Stimulated activated naive CD8-positive, alpha-beta T cell treated with anti-CD3 and anti-CD28 coated beads, Interleukin-15, Interleukin-2, amounts not matched to agents 100 ng/mL and 50 ng/mL, for 24 hours (primary cell): ENCODE measurements at regions not wholly inside any gene's neighbourhood (a gene's known extent, or its start where the extent isn't known, plus 50 kb on each side); places are given as distances from the start of the nearest gene placed in this dataset.
"Not testable (repeated sequence)": the region's sequence is repeated elsewhere in the genome, so short reads cannot be mapped to it uniquely, and the experiment has no call there.

Source experiments
- H3K27ac Mint-ChIP-seq: one replicate; pipeline ENCODE4 v1.8.0; 2021; ENCODE audit warnings: mild to moderate bottlenecking, mixed read lengths
- H3K27me3 Mint-ChIP-seq: one replicate; pipeline ENCODE4 v1.8.0; 2021; ENCODE audit warnings: mixed read lengths
- H3K36me3 Mint-ChIP-seq: one replicate; pipeline ENCODE4 v1.8.0; 2021; ENCODE audit warnings: low read depth, mixed read lengths
- H3K4me1 Mint-ChIP-seq: one replicate; pipeline ENCODE4 v1.8.0; 2021; ENCODE audit warnings: low read depth, mixed read lengths
- H3K4me3 Mint-ChIP-seq: one replicate; pipeline ENCODE4 v1.8.0; 2021; ENCODE audit warnings: mild to moderate bottlenecking, mixed read lengths
- H3K9me3 Mint-ChIP-seq: one replicate; pipeline ENCODE4 v1.8.0; 2021; ENCODE audit warnings: mixed read lengths

GRCh38 chrX:55142206-55142918 lies 53.5 kb downstream of the PAGE2 start:
- Mint-ChIP-seq H3K9me3 (no peaks in the 10 kb centered on the region), H3K36me3 (no peaks in the 10 kb centered on the region), H3K27ac (no peak overlapping the region), H3K4me1 (no peaks in the 10 kb centered on the region), H3K27me3 (no peaks in the 10 kb centered on the region), H3K4me3 (no peak overlapping the region)

GRCh38 chrX:55142919-55143310 lies 54.1 kb downstream of the PAGE2 start:
- Mint-ChIP-seq H3K36me3 (no peaks in the 10 kb centered on the region), H3K9me3 (no peaks in the 10 kb centered on the region), H3K4me1 (no peaks in the 10 kb centered on the region), H3K27ac (no peak overlapping the region), H3K4me3 (no peak overlapping the region), H3K27me3 (no peaks in the 10 kb centered on the region)

DNA sequence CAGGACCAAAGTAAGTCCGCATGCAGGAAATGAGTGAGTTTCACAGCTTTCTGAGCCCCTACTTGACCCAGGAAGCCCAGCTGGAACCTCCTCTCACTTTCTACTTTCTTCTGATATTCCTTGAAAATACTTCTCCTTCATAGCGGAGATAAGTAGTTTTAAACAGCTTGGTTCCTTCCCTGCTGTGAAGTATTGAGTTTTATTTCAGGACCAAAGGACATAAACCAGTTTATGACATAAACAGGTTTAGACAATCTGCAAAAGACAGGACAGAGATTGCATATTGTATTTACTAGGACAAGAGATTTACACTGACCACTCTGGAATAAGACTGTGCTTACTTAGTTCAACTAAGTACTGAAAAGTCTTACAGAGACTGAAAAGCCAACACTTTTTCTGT lies 54.8 kb downstream of the PAGE2 start:
- Mint-ChIP-seq H3K27ac (no peak overlapping the region), H3K4me1 (no peaks in the 10 kb centered on the region), H3K27me3 (no peaks in the 10 kb centered on the region), H3K4me3 (no peak overlapping the region), H3K9me3 (no peaks in the 10 kb centered on the region), H3K36me3 (no peaks in the 10 kb centered on the region)

GRCh38 chrX:55144697-55145096 lies 55.9 kb downstream of the PAGE2 start:
- H3K27me3 Mint-ChIP-seq: no peaks in the 10 kb centered on the region
- no peaks in the 10 kb centered on the region for H3K4me1 Mint-ChIP-seq
- H3K9me3 Mint-ChIP-seq: no peaks in the 10 kb centered on the region
- no peaks in the 10 kb centered on the region for H3K36me3 Mint-ChIP-seq
- no peak overlapping the region for H3K27ac Mint-ChIP-seq
- no peak overlapping the region for H3K4me3 Mint-ChIP-seq

DNA sequence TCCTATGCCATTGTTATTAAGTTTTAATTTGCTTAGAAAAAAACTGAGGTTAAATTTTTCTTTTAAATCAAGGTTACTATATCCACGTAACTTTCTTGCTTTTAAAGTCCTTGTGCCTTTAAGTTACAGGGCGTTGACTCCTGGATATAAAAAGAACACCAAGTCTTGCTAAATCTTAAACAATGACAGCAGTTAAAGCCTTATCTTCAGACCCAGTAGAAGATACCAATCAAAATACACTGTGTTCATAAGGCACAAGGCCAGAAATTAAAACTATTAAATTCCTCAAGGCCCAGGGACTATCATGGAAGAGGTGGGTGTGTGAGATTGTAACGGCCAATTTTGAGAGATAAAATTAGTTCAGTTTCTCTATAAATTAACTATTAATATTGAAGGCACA lies 60.4 kb downstream of the PAGE2 start:
- Mint-ChIP-seq H3K4me3 (no peak overlapping the region), H3K4me1 (no peaks in the 10 kb centered on the region), H3K9me3 (no peaks in the 10 kb centered on the region), H3K27me3 (no peaks in the 10 kb centered on the region), H3K27ac (no peak overlapping the region), H3K36me3 (peaks cover 4% of the 10 kb centered on the region)

DNA sequence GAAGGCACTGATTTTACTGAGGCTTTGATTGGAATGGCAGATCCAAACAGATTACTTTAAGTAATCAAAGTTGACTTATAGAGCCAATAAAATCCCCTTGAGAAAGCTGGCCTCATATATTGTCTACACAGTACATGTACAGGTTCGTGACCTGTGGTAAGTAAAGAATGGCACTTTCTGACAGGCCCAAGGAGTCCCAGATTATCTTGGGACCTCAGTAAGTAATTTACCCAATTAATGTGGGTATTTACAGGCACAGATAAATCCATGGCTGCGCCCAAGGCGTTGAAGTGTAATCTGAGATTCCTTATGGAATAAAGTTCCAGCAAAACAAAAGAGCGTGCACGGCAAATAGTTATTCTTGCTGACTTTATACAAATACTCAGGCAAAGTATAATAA lies 62.4 kb downstream of the PAGE2 start:
- no peak overlapping the region for H3K4me3 Mint-ChIP-seq
- no peak overlapping the region for H3K27ac Mint-ChIP-seq
- no peaks in the 10 kb centered on the region for H3K27me3 Mint-ChIP-seq
- H3K36me3 Mint-ChIP-seq: peaks cover 13% of the 10 kb centered on the region
- no peaks in the 10 kb centered on the region for H3K4me1 Mint-ChIP-seq
- H3K9me3 Mint-ChIP-seq: no peaks in the 10 kb centered on the region

DNA sequence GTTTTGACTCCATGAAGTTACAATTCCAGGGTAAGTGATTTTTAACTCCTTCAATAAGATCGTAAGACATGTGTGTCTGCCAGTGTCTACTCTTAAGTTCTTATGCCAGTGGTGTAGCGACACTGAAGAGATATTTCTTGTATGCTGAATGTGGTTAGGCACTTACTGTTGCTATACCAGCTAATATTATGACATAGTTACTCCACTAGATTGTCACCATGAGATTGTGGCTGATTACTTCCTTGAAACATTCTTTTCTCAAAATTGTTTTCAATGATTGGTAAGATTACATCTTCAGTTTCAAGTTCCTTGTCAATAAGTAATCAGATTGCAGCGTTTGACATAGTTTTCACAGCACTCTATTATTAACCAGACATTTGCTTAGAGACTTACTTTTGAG lies 60.6 kb upstream of the PAGE5 start:
- H3K4me1 Mint-ChIP-seq: peaks cover 13% of the 10 kb centered on the region
- peak overlapping the region; percentile 89 for H3K4me3 Mint-ChIP-seq
- no peaks in the 10 kb centered on the region for H3K27me3 Mint-ChIP-seq
- no peak overlapping the region for H3K27ac Mint-ChIP-seq
- peaks cover 10% of the 10 kb centered on the region for H3K36me3 Mint-ChIP-seq
- no peaks in the 10 kb centered on the region for H3K9me3 Mint-ChIP-seq

GRCh38 chrX:55160685-55161552 lies 59.2 kb upstream of the PAGE5 start:
- Mint-ChIP-seq H3K27ac (peak overlapping the region; percentile 97), H3K27me3 (no peaks in the 10 kb centered on the region), H3K4me1 (peaks cover 13% of the 10 kb centered on the region), H3K36me3 (no peaks in the 10 kb centered on the region), H3K4me3 (peak overlapping the region; percentile 89), H3K9me3 (no peaks in the 10 kb centered on the region)

DNA sequence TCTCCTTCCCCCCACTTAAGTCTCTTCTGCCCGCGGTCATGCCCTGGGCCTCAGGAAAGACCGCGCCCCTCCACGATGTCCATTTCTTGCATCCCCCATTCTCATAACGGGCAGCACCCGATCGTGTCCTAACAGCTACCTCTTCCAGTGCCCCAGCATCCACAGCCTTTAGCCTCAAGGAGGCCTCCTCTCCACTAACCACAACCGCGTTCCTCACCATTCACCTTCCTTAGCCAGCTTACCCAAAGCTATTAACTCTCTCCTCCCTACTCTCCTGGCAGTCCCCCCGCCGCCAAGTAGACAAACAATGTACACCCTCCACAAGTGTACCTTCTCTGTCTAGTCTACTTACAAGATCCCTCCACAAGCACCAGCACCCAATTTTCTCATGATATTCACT lies 58.6 kb upstream of the PAGE5 start:
- no peaks in the 10 kb centered on the region for H3K36me3 Mint-ChIP-seq
- no peaks in the 10 kb centered on the region for H3K27me3 Mint-ChIP-seq
- H3K27ac Mint-ChIP-seq: peak overlapping the region; percentile 97
- peaks cover 13% of the 10 kb centered on the region for H3K4me1 Mint-ChIP-seq
- H3K4me3 Mint-ChIP-seq: peak overlapping the region; percentile 89
- H3K9me3 Mint-ChIP-seq: no peaks in the 10 kb centered on the region

DNA sequence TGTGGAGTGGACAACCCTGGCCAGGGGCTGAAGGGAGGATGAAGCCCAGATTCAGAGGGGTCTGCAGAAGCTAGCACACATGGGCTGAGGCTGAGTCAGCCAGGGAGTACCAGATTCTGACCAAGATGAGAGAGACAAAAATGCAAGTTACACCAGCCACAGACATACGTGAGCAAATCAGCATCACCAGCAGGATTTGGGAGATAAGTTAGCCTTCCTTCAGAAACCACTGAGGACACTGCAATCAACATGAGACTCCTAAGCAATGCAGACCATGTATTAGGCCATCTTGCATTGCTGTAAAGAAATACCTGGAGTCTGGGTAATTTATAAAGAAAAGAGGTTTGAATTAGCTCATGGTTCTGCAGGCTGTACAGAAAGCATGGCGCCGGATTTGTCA lies 57.0 kb upstream of the PAGE5 start:
- H3K27ac Mint-ChIP-seq: no peak overlapping the region
- H3K4me1 Mint-ChIP-seq: peaks cover 13% of the 10 kb centered on the region
- H3K4me3 Mint-ChIP-seq: no peak overlapping the region
- H3K27me3 Mint-ChIP-seq: no peaks in the 10 kb centered on the region
- no peaks in the 10 kb centered on the region for H3K9me3 Mint-ChIP-seq
- no peaks in the 10 kb centered on the region for H3K36me3 Mint-ChIP-seq

- not testable (repeated sequence) for H3K4me3 Mint-ChIP-seq, H3K27me3 Mint-ChIP-seq, H3K4me1 Mint-ChIP-seq, H3K27ac Mint-ChIP-seq, H3K9me3 Mint-ChIP-seq, H3K36me3 Mint-ChIP-seq
These were observed 55.1 kb upstream of the PAGE5 start for GRCh38 chrX:55165026-55165425.

DNA sequence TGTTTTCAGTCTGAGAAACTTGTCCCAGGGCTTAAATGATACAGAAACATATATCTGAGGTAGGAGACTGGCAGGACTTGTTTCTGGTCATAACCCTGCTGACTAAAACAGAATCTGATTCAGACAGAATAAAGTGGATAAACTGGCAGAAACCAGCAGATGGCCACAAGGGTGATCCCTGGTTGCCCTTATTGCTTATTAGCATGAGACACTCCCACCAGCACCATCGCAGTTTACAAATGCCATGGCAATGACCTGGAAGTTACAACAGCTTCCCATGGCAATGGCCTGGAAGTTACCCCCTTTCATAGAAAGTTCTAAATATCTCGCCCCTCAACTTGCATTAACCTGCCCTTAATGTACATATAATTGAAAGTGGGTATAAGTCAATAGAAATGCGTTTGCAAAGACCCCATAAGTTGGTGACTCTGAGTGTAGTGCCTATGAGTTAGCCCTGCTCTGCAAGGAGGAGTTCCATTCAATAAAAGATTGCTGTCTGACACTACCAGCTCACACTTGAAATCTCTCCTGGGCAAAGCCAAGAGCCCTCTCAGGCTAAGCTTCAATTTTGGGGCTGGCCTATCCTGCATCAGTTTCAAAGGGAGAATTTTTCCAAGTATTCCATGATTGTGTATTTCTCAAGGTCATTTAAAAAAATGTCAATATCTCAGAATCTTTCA lies 52.9 kb upstream of the PAGE5 start:
- Mint-ChIP-seq H3K4me3 (no peak overlapping the region), H3K4me1 (peaks cover under 1% of the 10 kb centered on the region), H3K9me3 (no peaks in the 10 kb centered on the region), H3K27me3 (no peaks in the 10 kb centered on the region), H3K27ac (no peak overlapping the region), H3K36me3 (no peaks in the 10 kb centered on the region)

DNA sequence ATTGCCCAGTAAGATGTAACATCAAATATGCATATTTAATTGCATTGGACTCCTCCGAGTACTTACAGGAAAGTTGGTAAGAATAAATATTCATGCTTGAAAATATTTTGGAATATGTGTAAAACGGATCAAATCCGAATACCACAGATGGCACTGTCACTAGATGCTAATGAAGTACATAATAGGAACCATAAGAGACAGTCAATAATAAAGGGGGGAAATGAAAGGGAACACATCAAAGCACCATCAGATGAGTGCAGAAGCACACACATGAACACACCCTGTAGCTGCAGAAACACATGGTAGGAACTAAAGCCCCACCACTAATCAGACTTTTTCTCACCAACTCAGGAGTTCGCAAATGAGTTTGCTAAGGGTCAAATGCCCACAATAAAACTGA lies 52.2 kb upstream of the PAGE5 start:
- H3K27me3 Mint-ChIP-seq: no peaks in the 10 kb centered on the region
- H3K4me1 Mint-ChIP-seq: no peaks in the 10 kb centered on the region
- H3K27ac Mint-ChIP-seq: no peak overlapping the region
- no peak overlapping the region for H3K4me3 Mint-ChIP-seq
- no peaks in the 10 kb centered on the region for H3K9me3 Mint-ChIP-seq
- no peaks in the 10 kb centered on the region for H3K36me3 Mint-ChIP-seq

GRCh38 chrX:55169782-55170181 lies 50.4 kb upstream of the PAGE5 start:
- Mint-ChIP-seq H3K36me3 (no peaks in the 10 kb centered on the region), H3K27ac (no peak overlapping the region), H3K9me3 (no peaks in the 10 kb centered on the region), H3K27me3 (no peaks in the 10 kb centered on the region), H3K4me1 (no peaks in the 10 kb centered on the region), H3K4me3 (no peak overlapping the region)
